NCI-H1105 (cell line): ENCODE measurements at regions not wholly inside any gene's neighbourhood (a gene's known extent, or its start where the extent isn't known, plus 50 kb on each side); places are given as distances from the start of the nearest gene placed in this dataset.
A peak's percentile ranks its signal among the peaks of the same experiment; 100 is the strongest.

ENCODE experiments used
- DNase-seq: peaks from one replicate; lab custom pipeline; 2025; lab: John Stamatoyannopoulos, UW

DNA sequence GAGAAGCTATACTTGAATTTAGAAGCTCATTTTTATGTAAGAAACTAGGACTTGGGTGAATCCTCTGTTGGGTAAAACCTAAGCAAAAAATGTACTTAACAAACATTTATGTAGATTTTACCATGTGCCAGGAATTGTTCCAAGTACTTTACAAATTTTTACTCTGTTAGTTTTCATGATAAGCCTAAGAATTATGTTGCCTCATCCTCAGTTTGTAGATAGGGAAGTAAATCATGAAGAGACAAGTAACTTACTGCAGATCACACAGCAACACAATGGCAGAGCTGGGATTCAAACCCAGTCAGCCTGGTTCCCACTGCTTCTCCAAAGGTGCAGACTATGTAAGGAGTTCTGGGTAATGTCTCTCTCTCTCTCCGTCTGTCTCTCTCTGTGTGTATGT, 169.9 kb downstream of the DIPK2A start:
- no peak for DNase-seq

DNA sequence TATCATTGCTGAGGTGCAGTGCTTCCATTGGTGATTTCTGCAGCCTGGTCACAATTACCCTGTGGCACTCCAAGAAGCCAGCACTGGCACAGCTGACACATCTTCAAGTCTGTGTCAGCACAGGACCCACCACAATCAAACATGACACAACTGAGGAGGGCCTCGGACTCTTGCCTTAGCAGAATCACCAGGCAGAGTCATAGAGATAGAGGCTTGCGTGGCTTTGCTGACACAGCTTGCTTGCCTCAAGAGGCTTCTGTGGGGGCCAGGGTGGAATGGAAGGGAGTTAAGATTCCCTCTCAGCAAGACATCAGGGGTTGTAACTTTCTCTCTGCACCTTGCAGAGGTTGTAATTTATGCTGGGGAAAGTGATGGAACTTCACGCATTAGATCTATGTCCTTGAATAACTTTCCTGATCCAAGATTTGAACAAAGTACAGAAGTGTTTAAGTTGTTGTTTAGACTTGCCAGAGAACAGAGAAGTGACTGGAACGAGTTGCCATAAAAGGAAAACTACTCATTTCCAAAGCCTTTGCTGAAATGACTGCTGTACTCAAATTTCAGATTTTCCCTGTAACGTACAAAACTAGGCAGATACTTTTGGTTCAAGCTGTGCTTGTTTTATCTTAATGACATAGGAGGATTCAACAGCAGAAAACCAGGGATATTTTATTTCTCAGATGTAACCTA, 170.7 kb downstream of the DIPK2A start:
- DNase-seq: no peak

GRCh38 chr3:144148356-144148755, 176.7 kb downstream of the DIPK2A start:
- DNase-seq: no peak

DNA sequence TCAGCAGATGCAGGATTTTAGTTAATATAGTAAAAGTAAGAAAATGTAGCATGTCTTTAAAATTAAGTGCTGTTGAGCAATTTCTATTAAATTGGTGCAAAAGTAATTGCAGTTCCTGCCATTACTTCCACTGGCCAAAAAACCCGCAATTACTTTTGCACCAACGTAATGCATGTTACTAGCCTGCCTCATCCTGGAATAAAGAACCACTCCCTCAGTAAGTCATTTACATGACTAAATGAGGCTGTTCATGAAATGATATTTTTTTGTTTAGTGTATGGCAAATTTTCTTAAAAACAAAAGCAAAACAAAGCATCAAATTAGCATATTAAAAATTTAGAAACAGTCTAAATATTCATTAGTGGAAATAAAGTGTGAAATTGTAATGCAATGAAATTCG, 180.4 kb downstream of the DIPK2A start:
- no peak for DNase-seq

DNA sequence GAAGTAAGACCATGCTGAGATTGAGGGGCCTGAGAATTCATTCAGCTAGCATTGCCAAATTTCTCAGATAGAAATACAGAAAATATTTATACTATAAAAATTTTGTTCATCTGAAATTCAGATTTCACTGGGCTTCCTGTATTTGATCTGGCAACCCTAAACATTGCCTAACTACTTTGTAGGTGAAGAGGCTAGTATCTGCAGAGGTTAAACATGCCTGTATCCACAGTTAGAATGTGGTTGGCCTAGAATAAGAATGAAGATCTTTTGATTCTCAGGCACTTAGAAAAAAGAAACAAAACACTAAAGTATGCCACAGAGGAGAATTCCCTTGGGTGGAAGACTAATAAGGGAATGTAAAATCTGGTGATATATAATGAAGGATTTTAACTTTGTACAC, 189.0 kb downstream of the DIPK2A start:
- no peak for DNase-seq

- peak; percentile 41 for DNase-seq
Measured at GRCh38 chr3:144162042-144162441, 190.4 kb downstream of the DIPK2A start.

GRCh38 chr3:144164352-144164751, 192.7 kb downstream of the DIPK2A start:
- DNase-seq: no peak

DNA sequence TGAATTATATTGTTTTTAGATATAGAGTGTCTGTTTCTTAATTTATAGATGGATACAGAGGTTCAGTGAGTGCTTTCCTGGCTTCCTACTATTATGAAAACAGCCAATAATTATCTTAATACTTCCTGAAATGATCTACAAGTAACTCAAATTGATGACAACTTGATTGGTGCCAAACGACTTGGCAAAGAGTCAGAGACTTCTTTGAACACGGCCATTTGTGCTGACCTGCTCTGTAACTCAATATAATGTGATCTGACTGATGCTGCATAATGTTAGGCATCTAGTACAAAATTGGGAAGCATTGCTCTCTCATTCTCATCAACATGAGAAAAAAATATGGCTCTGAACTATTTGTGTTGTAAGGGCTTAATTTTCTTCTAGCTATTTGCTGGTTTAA, 193.9 kb downstream of the DIPK2A start:
- peak; percentile 92 for DNase-seq

DNA sequence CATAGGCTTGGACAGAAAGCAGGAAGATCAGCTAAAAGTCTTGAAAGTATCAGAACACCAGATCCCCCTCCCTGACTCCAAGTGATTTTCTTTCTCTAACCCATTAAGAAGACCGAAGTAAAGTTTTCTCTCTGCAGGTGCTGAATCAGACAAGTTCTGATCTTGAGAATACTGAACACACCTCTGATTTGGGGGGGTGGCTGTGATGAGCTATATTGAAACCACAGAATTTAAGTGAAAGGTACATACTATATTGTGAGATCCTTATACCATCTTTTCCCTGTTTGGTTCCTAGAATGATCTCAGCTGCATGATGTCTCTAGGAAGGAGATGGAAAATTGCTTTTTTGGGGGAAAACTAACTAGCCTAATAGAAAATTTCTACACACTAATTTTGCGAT, 196.0 kb downstream of the DIPK2A start:
- no peak for DNase-seq

DNA sequence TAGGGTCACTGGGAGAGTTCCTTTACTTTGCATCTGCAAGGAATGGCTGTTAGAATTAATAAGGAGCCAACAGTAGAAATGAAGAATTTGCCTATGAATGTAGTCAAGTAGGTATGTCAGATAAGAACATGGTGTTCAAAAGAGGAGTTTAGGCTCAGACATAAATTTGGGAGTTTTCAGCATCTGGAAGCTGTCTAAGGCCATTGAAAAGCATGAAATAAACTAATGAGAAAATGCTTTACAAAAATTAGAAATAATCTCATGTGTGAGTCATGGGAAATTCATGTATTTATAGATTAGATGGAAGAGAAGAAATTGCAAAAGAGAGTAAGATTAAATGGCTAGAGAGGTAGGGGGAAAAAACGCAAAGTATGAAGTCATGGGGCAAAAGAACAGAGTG, 201.9 kb downstream of the DIPK2A start:
- DNase-seq: no peak

GRCh38 chr3:144175644-144176425, 204.2 kb downstream of the DIPK2A start:
- DNase-seq: no peak

GRCh38 chr3:144177649-144178048, 206.0 kb downstream of the DIPK2A start:
- DNase-seq: no peak

DNA sequence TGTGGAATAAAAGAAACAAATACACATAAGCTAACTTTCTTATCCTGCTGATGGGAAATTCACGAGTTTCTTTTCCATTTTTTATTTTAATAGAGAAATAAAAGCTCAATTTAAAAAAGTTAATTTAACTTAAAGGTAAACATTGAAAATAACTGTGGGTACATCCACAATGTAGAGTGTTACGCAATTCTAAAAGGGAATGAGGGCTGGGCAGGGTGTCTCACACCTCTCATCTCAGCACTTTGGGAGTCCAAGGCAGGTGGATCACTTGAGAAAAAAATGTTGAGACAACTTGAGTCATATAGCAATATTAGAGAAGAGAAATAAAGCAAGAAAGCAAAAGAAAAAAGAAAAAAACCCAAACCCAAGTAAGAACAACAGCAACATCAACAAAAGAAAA, 207.0 kb downstream of the DIPK2A start:
- DNase-seq: no peak

- no peak for DNase-seq
Measured at GRCh38 chr3:144181062-144181461, 209.4 kb downstream of the DIPK2A start.

DNA sequence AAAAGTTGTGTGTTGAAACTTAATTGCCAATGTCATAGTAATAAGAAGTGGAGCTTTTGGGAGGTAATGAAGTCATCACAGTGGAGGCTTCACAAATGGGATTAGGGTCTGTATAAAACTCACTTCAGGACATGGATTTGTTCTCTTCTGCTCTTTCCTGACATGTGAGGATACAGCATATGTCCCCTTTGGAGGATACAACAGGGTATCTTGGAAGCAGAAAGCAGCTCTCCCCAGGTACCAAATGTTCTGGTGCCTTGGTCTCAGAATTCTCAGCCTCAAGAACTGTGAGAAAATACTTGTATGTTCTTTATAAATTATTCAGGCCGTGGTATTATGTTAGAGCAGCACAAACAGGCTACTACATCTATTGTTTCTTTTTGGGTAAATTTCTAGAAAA, 210.9 kb downstream of the DIPK2A start:
- no peak for DNase-seq

GRCh38 chr3:144185276-144185675, 213.7 kb downstream of the DIPK2A start:
- no peak for DNase-seq

DNA sequence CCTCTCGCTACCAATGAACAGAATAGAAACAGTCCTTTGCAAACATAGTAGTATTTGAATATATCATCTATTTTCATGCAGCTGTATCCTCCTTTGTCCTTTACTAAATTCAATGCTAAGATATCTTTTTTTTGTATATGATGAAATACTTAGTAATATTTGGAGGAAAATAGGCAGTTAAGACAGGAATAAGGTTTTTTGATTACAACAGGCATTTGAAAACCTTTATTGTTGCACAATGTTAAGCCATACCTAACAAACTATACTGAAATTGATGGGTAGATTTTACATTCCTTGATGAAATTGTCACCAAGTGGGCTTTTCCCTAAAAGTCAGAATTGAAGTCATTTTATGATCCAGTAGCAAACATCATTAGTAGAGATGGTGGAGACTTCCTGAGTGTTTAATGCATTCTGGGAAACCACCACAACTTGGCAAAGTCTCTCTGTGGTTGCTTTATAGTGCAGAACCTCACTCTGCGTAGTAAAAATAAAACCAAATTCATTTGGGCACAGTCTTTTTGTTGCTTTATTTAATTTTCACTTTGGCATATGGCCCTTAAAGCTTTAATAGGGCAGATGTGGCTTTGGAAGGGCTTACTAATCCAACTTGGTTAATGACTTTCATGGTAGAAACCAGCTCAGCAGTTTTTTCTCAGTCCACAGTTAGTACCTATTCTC, 216.0 kb downstream of the DIPK2A start:
- peak; percentile 16 for DNase-seq

GRCh38 chr3:144189044-144189443, 217.4 kb downstream of the DIPK2A start:
- no peak for DNase-seq

DNA sequence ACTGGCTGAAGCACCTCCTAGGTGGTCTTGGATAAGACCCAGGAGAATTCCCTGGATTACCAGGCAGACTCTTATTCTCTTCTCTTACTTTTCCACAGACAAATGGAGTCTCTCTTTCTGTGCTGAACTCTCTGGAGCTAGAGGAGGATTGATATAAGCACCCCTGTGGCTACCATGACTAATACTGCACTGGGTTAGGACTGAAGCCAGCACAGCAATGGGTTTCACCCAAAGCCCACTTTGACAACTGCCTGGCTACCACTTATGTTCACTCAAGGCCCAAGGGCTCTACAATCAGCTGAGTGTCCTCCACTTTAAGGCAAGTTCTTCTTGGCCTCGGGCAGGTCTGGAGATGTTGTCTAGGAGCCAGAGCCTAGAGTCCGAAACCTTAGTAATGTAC, 225.5 kb downstream of the DIPK2A start:
- DNase-seq: no peak

- DNase-seq: no peak
Measured at GRCh38 chr3:144197582-144197981, 226.0 kb downstream of the DIPK2A start.

- no peak for DNase-seq
Measured at GRCh38 chr3:144200004-144200403, 228.4 kb downstream of the DIPK2A start.

GRCh38 chr3:144200466-144200865, 228.8 kb downstream of the DIPK2A start:
- no peak for DNase-seq

- peak; percentile 95 for DNase-seq
Measured at GRCh38 chr3:144221761-144222160, 250.1 kb downstream of the DIPK2A start.
